Panc1 (cell line): ENCODE measurements at regions not wholly inside any gene's neighbourhood (a gene's known extent, or its start where the extent isn't known, plus 50 kb on each side); places are given as distances from the start of the nearest gene placed in this dataset.

Source experiments
- CTCF ChIP-seq: fragments of 450-650 bp; IDR thresholded peaks from 2 replicates; pipeline ENCODE4 v1.5.1; 2017; ENCODE audit warnings: mild to moderate bottlenecking
- POLR2AphosphoS5 ChIP-seq: IDR thresholded peaks from 2 replicates; pipeline ENCODE4 v1.6.1; 2012; ENCODE audit warnings: mild to moderate bottlenecking, low read depth, low read length, moderate library complexity
- TCF7L2 ChIP-seq: IDR thresholded peaks from 2 replicates; pipeline ENCODE4 v1.6.1; 2011; ENCODE audit warnings: mild to moderate bottlenecking, low read depth, low read length, inconsistent platforms

- TF ChIP-seq POLR2AphosphoS5 (no peak), CTCF (no peak), TCF7L2 (no peak)
Measured at GRCh38 chr16:86911437-86911958, 333.1 kb downstream of the FOXL1 start.
